HEK293T (cell line): ENCODE measurements at regions not wholly inside any gene's neighbourhood (a gene's known extent, or its start where the extent isn't known, plus 50 kb on each side); places are given as distances from the start of the nearest gene placed in this dataset.
"Not testable (repeated sequence)": the region's sequence is repeated elsewhere in the genome, so short reads cannot be mapped to it uniquely, and the experiment has no call there.

Experiments used
- BHLHE40 ChIP-seq: fragments of 450-650 bp; IDR thresholded peaks from 2 replicates; pipeline ENCODE4 v1.6.1; 2016; ENCODE audit warnings: mild to moderate bottlenecking, moderate library complexity, borderline replicate concordance
- CTBP1 ChIP-seq: fragments of 450-650 bp; IDR thresholded peaks from 2 replicates; pipeline ENCODE4 v1.6.1; 2016; ENCODE audit warnings: borderline replicate concordance
- FOXA1 ChIP-seq: fragments of 450-650 bp; IDR thresholded peaks from 2 replicates; pipeline ENCODE4 v1.6.1; 2016; ENCODE audit warnings: mild to moderate bottlenecking
- FOXK2 ChIP-seq: fragments of 450-650 bp; IDR thresholded peaks from 2 replicates; pipeline ENCODE4 v1.6.1; 2016; ENCODE audit warnings: mild to moderate bottlenecking
- FOXM1 ChIP-seq: fragments of 450-650 bp; IDR thresholded peaks from 2 replicates; pipeline ENCODE4 v1.6.1; 2017; ENCODE audit warnings: mild to moderate bottlenecking, borderline replicate concordance
- HDGF ChIP-seq: fragments of 450-650 bp; IDR thresholded peaks from 2 replicates; pipeline ENCODE4 v1.6.1; 2017; ENCODE audit warnings: antibody characterized with exemption, borderline replicate concordance
- L3MBTL2 ChIP-seq: fragments of 450-650 bp; conservative IDR thresholded peaks from 2 replicates; pipeline ENCODE4 v1.6.1; 2016; ENCODE audit warnings: mild to moderate bottlenecking
- LEF1 ChIP-seq: fragments of 450-650 bp; IDR thresholded peaks from 2 replicates; pipeline ENCODE4 v1.6.1; 2017; ENCODE audit warnings: mild to moderate bottlenecking, borderline replicate concordance
- NFRKB ChIP-seq: fragments of 450-650 bp; IDR thresholded peaks from 2 replicates; pipeline ENCODE4 v1.6.1; 2016; ENCODE audit warnings: mild to moderate bottlenecking, moderate library complexity
- SP1 ChIP-seq: fragments of 450-650 bp; IDR thresholded peaks from 2 replicates; pipeline ENCODE4 v1.6.1; 2017
- SUZ12 ChIP-seq: fragments of 450-650 bp; IDR thresholded peaks from 2 replicates; pipeline ENCODE4 v1.6.1; 2016; ENCODE audit warnings: mild to moderate bottlenecking
- TARDBP ChIP-seq: fragments of 450-650 bp; IDR thresholded peaks from 2 replicates; pipeline ENCODE4 v1.6.1; 2016
- TF ChIP-seq, protein P1 (sequence below): fragments of 450-650 bp; IDR thresholded peaks from 2 replicates; pipeline ENCODE4 v1.6.1; 2016

DNA sequence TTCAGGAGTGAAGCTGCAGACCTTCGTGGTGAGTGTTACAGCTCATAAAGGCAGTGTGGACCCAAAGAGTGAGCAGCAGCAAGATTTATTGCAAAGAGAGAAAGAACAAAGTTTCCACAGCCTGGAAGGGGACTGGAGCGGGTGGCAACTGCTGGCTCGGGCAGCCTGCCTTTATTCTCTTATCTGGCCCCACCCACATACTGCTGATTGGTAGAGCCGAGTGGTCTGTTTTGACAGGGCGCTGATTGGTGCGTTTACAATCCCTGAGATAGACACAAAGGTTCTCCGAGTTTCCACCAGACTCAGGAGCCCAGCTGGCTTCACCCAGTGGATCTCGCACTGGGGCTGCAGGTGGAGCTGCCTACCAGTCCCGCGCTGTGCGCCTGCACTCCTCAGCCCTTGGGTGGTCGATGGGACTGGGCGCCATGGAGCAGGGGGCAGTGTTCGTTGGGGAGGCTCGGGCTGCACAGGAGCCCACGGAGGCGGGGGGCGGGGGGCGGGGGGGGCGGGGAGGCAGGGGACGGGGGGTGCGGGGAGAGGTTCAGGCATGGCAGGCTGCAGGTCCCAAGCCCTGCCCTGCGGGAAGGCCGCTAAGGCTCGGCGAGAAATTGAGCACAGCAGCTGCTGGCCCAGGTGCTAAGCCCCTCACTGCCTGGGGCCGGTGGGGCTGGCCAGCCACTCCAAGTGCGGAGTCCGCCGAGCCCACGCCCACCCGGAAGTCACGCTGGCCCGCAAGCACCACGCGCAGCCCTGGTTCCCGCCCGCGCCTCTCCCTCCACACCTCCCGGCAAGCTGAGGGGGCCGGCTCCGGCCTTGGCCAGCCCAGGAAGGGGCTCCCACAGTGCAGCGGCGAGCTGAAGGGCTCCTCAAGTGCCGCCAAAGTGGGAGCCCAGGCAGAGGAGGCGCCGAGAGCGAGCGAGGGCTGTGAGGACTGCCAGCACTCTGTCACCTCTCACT, 59.9 kb upstream of the EN2 start:
- TF ChIP-seq SP1, HDGF, BHLHE40, LEF1, FOXM1, SUZ12, TARDBP, FOXA1, FOXK2, L3MBTL2, CTBP1, NFRKB: not testable (repeated sequence)
- TF ChIP-seq, protein P1, sequence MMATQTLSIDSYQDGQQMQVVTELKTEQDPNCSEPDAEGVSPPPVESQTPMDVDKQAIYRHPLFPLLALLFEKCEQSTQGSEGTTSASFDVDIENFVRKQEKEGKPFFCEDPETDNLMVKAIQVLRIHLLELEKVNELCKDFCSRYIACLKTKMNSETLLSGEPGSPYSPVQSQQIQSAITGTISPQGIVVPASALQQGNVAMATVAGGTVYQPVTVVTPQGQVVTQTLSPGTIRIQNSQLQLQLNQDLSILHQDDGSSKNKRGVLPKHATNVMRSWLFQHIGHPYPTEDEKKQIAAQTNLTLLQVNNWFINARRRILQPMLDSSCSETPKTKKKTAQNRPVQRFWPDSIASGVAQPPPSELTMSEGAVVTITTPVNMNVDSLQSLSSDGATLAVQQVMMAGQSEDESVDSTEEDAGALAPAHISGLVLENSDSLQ = not testable (repeated sequence)
